ENCODE measurements at regions not wholly inside any gene's neighbourhood (a gene's known extent, or its start where the extent isn't known, plus 50 kb on each side); places are given as distances from the start of the nearest gene placed in this dataset.
"Not testable (repeated sequence)": the region's sequence is repeated elsewhere in the genome, so short reads cannot be mapped to it uniquely, and the experiment has no call there.

DNA sequence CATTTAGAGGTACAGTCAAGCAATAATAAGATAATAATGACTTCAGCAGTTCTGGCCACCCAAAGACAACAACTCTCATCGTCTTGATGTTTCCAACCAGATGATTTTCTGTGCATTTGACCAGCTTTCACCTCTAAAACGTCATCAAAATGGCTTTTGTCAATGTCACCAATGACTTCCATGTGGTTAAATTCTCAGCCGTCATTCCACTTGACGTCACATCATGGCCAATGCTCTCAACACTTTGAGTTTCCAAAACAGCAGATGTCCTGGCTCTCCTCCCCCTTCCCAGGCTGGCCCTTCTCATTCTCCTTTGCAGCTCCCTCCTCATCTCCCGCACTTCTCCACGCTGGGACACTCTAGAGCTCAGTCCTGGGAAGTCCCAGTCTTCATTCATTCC, 258.3 kb downstream of the BCL2 start:
- DNase-seq (ENCODE audit: low read depth): no peak
- H3K4me3 ChIP-seq (ENCODE audit: low read depth, low read length): no peak overlapping the region
- TF ChIP-seq, protein P1, sequence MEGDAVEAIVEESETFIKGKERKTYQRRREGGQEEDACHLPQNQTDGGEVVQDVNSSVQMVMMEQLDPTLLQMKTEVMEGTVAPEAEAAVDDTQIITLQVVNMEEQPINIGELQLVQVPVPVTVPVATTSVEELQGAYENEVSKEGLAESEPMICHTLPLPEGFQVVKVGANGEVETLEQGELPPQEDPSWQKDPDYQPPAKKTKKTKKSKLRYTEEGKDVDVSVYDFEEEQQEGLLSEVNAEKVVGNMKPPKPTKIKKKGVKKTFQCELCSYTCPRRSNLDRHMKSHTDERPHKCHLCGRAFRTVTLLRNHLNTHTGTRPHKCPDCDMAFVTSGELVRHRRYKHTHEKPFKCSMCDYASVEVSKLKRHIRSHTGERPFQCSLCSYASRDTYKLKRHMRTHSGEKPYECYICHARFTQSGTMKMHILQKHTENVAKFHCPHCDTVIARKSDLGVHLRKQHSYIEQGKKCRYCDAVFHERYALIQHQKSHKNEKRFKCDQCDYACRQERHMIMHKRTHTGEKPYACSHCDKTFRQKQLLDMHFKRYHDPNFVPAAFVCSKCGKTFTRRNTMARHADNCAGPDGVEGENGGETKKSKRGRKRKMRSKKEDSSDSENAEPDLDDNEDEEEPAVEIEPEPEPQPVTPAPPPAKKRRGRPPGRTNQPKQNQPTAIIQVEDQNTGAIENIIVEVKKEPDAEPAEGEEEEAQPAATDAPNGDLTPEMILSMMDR (IDR thresholded peaks at IDR 0.05; ENCODE audit: insufficient read depth, low read length): no peak

DNA sequence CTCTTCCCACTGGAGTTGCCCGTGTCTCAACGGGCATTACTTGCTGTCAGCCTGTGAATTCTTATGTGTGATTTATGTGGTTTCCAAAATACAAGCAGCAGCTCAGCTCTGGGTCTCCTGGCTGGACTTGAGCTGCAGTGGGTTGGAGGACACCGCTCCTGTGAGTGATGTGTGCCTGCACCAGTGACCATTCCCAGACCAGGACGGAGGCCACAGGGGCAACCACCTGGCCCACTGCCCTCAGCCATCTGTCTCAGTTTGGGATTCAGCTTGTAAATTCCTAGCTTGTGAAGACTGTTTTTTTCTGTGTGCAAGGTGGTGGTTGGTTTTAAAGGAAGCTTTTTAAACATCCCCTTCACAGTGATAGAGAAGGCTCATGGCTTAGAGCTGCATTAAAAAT, 261.0 kb downstream of the BCL2 start:
- TF ChIP-seq, protein P1 (IDR thresholded peaks at IDR 0.05; ENCODE audit: insufficient read depth, low read length): no peak
- no peak overlapping the region for H3K4me3 ChIP-seq (ENCODE audit: low read depth, low read length)
- DNase-seq (ENCODE audit: low read depth): no peak

DNA sequence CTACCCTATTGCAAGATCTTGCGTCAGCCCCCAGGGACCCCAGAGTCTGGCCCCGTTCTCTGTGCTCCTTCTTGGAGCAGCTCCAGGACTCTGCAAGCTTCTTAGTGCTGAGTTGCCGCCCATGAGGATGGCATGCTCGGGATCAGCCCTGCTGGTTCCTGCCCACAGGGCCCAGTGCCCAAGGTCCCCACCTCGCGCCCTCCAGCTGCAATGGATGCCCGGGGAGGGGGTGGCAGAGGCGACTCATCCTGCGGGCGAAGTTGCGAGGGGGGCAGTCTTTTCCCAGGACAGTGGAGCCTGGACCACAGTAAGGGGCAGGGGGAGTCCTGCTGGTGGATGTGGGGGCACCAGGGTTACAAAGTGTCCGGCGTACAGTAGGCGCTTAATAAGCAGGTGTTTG, 261.9 kb downstream of the BCL2 start:
- TF ChIP-seq, protein P1 (IDR thresholded peaks at IDR 0.05; ENCODE audit: insufficient read depth, low read length): no peak
- DNase-seq (ENCODE audit: low read depth): no peak
- no peak overlapping the region for H3K4me3 ChIP-seq (ENCODE audit: low read depth, low read length)

DNA sequence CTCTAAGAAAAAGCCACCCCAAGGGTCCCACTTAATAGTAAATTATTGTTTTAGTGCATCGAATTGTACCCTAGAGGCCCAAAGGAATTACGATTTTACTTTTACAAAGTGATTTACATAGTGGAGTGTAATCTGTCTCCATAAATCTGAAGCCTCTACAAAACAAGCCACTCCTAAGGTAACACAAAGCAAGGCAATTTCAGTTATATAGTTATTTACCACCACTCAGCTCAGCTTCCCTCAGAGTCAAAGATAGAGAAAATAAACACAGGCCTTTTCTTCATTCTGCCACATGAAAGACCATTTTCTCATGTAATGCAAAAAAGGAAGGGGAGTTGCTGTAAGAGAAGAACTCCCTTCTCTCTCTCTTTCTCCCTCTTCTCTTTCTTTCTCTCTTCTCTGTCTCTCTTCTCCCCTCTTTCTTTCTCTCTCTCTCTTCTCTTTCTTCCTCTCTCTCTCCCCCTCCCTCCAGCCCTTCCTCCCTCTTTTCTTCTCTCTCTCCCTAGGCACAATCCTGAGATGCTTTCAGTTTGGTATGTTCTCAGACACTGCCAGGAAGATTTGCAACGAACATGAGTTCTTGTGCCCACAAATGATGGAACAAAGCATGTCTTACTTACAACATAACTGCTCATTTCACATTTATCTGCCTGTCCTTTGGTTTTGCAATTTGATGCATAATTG, 264.5 kb downstream of the BCL2 start:
- no peak overlapping the region for H3K4me3 ChIP-seq (ENCODE audit: low read depth, low read length)
- DNase-seq (ENCODE audit: low read depth): no peak
- TF ChIP-seq, protein P1 (IDR thresholded peaks at IDR 0.05; ENCODE audit: insufficient read depth, low read length): no peak

DNA sequence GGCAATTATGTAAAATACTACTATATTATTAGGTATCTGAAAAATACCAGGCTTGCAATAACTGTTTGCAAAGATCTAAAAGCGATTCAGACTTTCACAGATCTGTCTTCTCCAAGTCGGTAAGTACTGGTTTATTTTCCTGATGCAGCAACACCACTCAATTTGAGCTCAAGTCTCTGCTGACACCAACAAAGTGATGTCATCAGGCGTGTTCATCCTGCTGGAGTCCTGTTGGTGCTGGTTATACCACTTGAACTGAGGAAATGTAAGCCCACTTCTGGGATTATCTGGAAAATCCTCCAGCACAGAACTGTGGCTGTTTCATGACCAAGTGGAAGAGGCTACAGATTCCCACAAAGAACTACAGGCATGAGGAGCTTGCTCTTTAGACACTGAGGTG, 267.6 kb downstream of the BCL2 start:
- TF ChIP-seq, protein P1 (IDR thresholded peaks at IDR 0.05; ENCODE audit: insufficient read depth, low read length): no peak
- no peak for DNase-seq (ENCODE audit: low read depth)
- no peak overlapping the region for H3K4me3 ChIP-seq (ENCODE audit: low read depth, low read length)

DNA sequence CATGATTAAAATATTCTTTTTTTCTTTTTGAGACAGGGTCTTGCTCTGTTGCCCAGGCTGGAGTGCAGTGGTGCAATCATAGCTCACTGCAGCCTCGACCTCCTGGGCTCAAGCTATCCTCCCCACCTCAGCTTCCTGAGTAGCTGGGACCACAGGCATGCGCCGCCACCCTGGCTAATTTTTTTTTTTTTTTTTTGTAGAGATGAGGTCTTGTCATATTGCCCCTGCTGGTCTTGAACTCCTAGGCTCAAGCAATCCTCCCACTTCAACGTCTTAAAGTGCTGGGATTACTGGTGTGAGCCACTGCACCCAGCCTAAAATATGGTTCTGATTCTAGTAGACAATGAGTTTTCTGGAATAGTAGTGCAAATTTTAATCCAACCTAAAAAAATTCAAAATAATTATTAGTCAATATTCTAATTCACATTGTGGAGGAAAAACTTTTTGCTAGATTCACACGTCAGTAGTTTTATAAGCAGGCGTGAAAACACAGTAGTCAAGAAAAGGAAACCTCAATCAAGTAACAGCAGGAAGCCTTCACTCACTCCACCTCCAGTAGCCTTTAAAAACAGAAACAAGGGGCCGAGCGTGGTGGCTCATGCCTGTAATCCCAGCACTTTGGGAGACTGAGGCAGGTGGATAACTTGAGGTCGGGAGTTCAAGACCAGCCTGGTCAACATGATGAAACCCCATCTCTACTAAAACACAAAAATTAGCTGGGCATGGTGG, 268.7 kb downstream of the BCL2 start:
- DNase-seq (ENCODE audit: low read depth); H3K4me3 ChIP-seq (ENCODE audit: low read depth, low read length): not testable (repeated sequence)

DNA sequence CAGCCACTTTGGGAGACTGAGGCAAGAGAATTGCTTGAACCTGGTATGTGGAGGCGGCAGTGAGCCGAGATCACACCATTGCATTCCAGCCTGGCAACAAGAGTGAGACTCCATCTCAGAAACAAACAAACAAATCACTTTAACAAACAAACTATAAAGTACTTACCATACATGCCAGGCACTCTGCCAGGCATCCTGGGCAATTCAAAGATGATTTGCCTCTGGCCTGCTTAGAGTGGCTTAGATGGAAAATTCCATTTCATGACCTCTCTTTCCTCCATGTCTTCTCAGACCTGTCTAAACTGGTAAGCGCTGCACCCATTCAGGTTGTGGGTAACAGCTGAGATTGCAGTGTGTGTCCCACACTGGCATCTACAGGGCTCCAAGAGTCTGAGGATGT, 273.2 kb downstream of the BCL2 start:
- H3K4me3 ChIP-seq (ENCODE audit: low read depth, low read length): no peak overlapping the region
- TF ChIP-seq, protein P1 (IDR thresholded peaks at IDR 0.05; ENCODE audit: insufficient read depth, low read length): no peak
- DNase-seq (ENCODE audit: low read depth): no peak
